Keratinocyte (primary cell): ENCODE measurements at regions not wholly inside any gene's neighbourhood (a gene's known extent, or its start where the extent isn't known, plus 50 kb on each side); places are given as distances from the start of the nearest gene placed in this dataset.

ENCODE experiments used
- EZH2 ChIP-seq: IDR thresholded peaks from one replicate; pipeline ENCODE4 v1.6.1; 2012; ENCODE audit warnings: inconsistent platforms, mild to moderate bottlenecking, low read length, moderate library complexity
- TF ChIP-seq, protein P1 (sequence below), 3 experiments: IDR thresholded peaks in 1 of 3; conservative IDR thresholded peaks in 1 of 3; optimal IDR thresholded peaks in 1 of 3; 2 replicates in 2 of 3; 3 replicates in 1 of 3; pipeline versions ENCODE3 to v1.5.1; 2011; ENCODE audit warnings: low read length in 3 of 3, mild to moderate bottlenecking in 3 of 3, moderate library complexity in 2 of 3, control low read depth in 1 of 3, inconsistent platforms in 1 of 3; ENCODE audit not compliant: insufficient read depth in 2 of 3; ENCODE audit errors: extremely low read depth in 1 of 3

- TF ChIP-seq, protein P1, sequence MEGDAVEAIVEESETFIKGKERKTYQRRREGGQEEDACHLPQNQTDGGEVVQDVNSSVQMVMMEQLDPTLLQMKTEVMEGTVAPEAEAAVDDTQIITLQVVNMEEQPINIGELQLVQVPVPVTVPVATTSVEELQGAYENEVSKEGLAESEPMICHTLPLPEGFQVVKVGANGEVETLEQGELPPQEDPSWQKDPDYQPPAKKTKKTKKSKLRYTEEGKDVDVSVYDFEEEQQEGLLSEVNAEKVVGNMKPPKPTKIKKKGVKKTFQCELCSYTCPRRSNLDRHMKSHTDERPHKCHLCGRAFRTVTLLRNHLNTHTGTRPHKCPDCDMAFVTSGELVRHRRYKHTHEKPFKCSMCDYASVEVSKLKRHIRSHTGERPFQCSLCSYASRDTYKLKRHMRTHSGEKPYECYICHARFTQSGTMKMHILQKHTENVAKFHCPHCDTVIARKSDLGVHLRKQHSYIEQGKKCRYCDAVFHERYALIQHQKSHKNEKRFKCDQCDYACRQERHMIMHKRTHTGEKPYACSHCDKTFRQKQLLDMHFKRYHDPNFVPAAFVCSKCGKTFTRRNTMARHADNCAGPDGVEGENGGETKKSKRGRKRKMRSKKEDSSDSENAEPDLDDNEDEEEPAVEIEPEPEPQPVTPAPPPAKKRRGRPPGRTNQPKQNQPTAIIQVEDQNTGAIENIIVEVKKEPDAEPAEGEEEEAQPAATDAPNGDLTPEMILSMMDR (optimal IDR thresholded peaks at IDR 0.05 in 1 of 3, IDR thresholded peaks at IDR 0.05 in 1 of 3, conservative IDR thresholded peaks at IDR 0.05 in 1 of 3; ENCODE audit: extremely low read depth in 1 of 3, insufficient read depth in 2 of 3, low read length in 3 of 3) = no peak
- TF ChIP-seq EZH2 = no peak
These were observed 61.0 kb upstream of the ZMYND8 start for GRCh38 chr20:47417245-47418068.
